Kidney tubule cell (primary cell): ENCODE measurements at regions not wholly inside any gene's neighbourhood (a gene's known extent, or its start where the extent isn't known, plus 50 kb on each side); places are given as distances from the start of the nearest gene placed in this dataset.
A peak's percentile ranks its signal among the peaks of the same experiment; 100 is the strongest.

ENCODE experiments used
- DNase-seq: peaks from one replicate; pipeline ENCODE4 v3.0.0-alpha.2; 2018; ENCODE audit warnings: low spot score

- DNase-seq: peak; percentile 31
These were observed 481.7 kb downstream of the GBE1 start for GRCh38 chr3:81279481-81280379.

GRCh38 chr3:81277853-81278252 lies 483.6 kb downstream of the GBE1 start:
- peak; percentile 32 for DNase-seq

- no peak for DNase-seq
These were observed 486.8 kb downstream of the GBE1 start for GRCh38 chr3:81274671-81275070.

- peak; percentile 91 for DNase-seq
These were observed 490.7 kb downstream of the GBE1 start for GRCh38 chr3:81270603-81271379.

GRCh38 chr3:81268526-81268925 lies 492.9 kb downstream of the GBE1 start:
- DNase-seq: peak; percentile 72

- no peak for DNase-seq
These were observed 499.4 kb downstream of the GBE1 start for GRCh38 chr3:81261996-81262395.

- DNase-seq: no peak
These were observed 506.0 kb downstream of the GBE1 start for GRCh38 chr3:81255463-81255862.

- no peak for DNase-seq
These were observed 510.3 kb downstream of the GBE1 start for GRCh38 chr3:81251096-81251495.

GRCh38 chr3:81249540-81250029 lies 511.9 kb downstream of the GBE1 start:
- peak; percentile 75 for DNase-seq

- no peak for DNase-seq
These were observed 515.9 kb downstream of the GBE1 start for GRCh38 chr3:81245501-81245900.

GRCh38 chr3:81245043-81245442 lies 516.4 kb downstream of the GBE1 start:
- DNase-seq: no peak

- DNase-seq: no peak
These were observed 517.2 kb downstream of the GBE1 start for GRCh38 chr3:81244231-81244630.

GRCh38 chr3:81242871-81243270 lies 518.6 kb downstream of the GBE1 start:
- peak; percentile 20 for DNase-seq

- no peak for DNase-seq
These were observed 524.3 kb downstream of the GBE1 start for GRCh38 chr3:81237181-81237580.

- peak; percentile 65 for DNase-seq
These were observed 543.4 kb downstream of the GBE1 start for GRCh38 chr3:81218023-81218422.

- DNase-seq: no peak
These were observed 544.3 kb downstream of the GBE1 start for GRCh38 chr3:81217101-81217500.

GRCh38 chr3:81216192-81216591 lies 545.3 kb downstream of the GBE1 start:
- peak; percentile 61 for DNase-seq

GRCh38 chr3:81214631-81215030 lies 546.8 kb downstream of the GBE1 start:
- peak; percentile 50 for DNase-seq

- no peak for DNase-seq
These were observed 561.9 kb downstream of the GBE1 start for GRCh38 chr3:81199587-81199986.

GRCh38 chr3:81198756-81199155 lies 562.7 kb downstream of the GBE1 start:
- no peak for DNase-seq

- DNase-seq: no peak
These were observed 563.2 kb downstream of the GBE1 start for GRCh38 chr3:81198216-81198615.

- DNase-seq: no peak
These were observed 564.1 kb downstream of the GBE1 start for GRCh38 chr3:81197386-81197785.

GRCh38 chr3:81195478-81195877 lies 566.0 kb downstream of the GBE1 start:
- no peak for DNase-seq
